DND-41 (cell line): ENCODE measurements at regions not wholly inside any gene's neighbourhood (a gene's known extent, or its start where the extent isn't known, plus 50 kb on each side); places are given as distances from the start of the nearest gene placed in this dataset.

Source experiments
- EZH2 ChIP-seq: IDR thresholded peaks from 3 replicates; pipeline ENCODE4 v1.6.1; 2012; ENCODE audit warnings: borderline replicate concordance, low read depth, mild to moderate bottlenecking, moderate library complexity, low read length, inconsistent platforms; ENCODE audit not compliant: severe bottlenecking
- TF ChIP-seq, protein P1 (sequence below): IDR thresholded peaks from 2 replicates; pipeline ENCODE4 v1.5.1; 2012; ENCODE audit warnings: borderline replicate concordance, low read length, moderate library complexity, mild to moderate bottlenecking; ENCODE audit not compliant: poor library complexity, severe bottlenecking; ENCODE audit errors: extremely low read depth

GRCh38 chr19:5220361-5220760, 120.3 kb downstream of the PTPRS start:
- TF ChIP-seq, protein P1, sequence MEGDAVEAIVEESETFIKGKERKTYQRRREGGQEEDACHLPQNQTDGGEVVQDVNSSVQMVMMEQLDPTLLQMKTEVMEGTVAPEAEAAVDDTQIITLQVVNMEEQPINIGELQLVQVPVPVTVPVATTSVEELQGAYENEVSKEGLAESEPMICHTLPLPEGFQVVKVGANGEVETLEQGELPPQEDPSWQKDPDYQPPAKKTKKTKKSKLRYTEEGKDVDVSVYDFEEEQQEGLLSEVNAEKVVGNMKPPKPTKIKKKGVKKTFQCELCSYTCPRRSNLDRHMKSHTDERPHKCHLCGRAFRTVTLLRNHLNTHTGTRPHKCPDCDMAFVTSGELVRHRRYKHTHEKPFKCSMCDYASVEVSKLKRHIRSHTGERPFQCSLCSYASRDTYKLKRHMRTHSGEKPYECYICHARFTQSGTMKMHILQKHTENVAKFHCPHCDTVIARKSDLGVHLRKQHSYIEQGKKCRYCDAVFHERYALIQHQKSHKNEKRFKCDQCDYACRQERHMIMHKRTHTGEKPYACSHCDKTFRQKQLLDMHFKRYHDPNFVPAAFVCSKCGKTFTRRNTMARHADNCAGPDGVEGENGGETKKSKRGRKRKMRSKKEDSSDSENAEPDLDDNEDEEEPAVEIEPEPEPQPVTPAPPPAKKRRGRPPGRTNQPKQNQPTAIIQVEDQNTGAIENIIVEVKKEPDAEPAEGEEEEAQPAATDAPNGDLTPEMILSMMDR = no peak
- no peak for TF ChIP-seq EZH2
